ENCODE measurements at regions not wholly inside any gene's neighbourhood (a gene's known extent, or its start where the extent isn't known, plus 50 kb on each side); places are given as distances from the start of the nearest gene placed in this dataset.
"Not testable (repeated sequence)": the region's sequence is repeated elsewhere in the genome, so short reads cannot be mapped to it uniquely, and the experiment has no call there.

GRCh38 chr9:88875400-88876120 is 115.7 kb upstream of the S1PR3 start:
- no peaks in the 10 kb centered on the region for H3K4me1 ChIP-seq (ENCODE audit: control extremely low read depth in 1 of 4, control insufficient read depth in 4 of 4, insufficient read depth in 4 of 4, low read length in 3 of 4)
- CTCF ChIA-PET, result no interaction called here
- POLR2A ChIA-PET, result no interaction called here
- H3K27me3 ChIP-seq (replicated peaks in 2 of 5; ENCODE audit: control insufficient read depth in 4 of 5, insufficient read depth in 5 of 5, low read length in 4 of 5), result peaks cover 0 to 60% (median 6%) of the 10 kb centered on the region in 5 experiments
- peaks cover 0 to 3% (median 0%) of the 10 kb centered on the region in 5 experiments for H3K9me3 ChIP-seq (ENCODE audit: control extremely low read depth in 1 of 5, control insufficient read depth in 4 of 5, insufficient read depth in 2 of 5, low read depth in 1 of 5, low read length in 4 of 5)
- DNase-seq, result no peak
- 83% methylated on average over 1 of the region's 3 CpGs for WGBS (ENCODE audit: insufficient coverage)
- no peak overlapping the region for H3K27ac ChIP-seq (ENCODE audit: insufficient read depth in 1 of 2, low read depth in 1 of 2, low read length in 2 of 2, poor library complexity in 1 of 2, severe bottlenecking in 2 of 2)
- H3K4me3 ChIP-seq (ENCODE audit: control insufficient read depth in 1 of 7, extremely low read depth in 1 of 7, insufficient read depth in 4 of 7, low read depth in 2 of 7, low read length in 6 of 7), result no peak overlapping the region
- no peaks in the 10 kb centered on the region for H3K36me3 ChIP-seq (ENCODE audit: control insufficient read depth in 4 of 4, insufficient read depth in 4 of 4, low read length in 3 of 4)

- POLR2A ChIA-PET, result no interaction called here
- Histone ChIP-seq H3K9me3 (ENCODE audit: control extremely low read depth in 1 of 5, control insufficient read depth in 4 of 5, insufficient read depth in 2 of 5, low read depth in 1 of 5, low read length in 4 of 5) (peaks cover 0 to 6% (median 0%) of the 10 kb centered on the region in 5 experiments), H3K36me3 (ENCODE audit: control insufficient read depth in 4 of 4, insufficient read depth in 4 of 4, low read length in 3 of 4) (no peaks in the 10 kb centered on the region), H3K4me3 (ENCODE audit: control insufficient read depth in 1 of 7, extremely low read depth in 1 of 7, insufficient read depth in 4 of 7, low read depth in 2 of 7, low read length in 6 of 7) (no peak overlapping the region), H3K27me3 (replicated peaks in 2 of 5; ENCODE audit: control insufficient read depth in 4 of 5, insufficient read depth in 5 of 5, low read length in 4 of 5) (peaks cover 0 to 33% (median 0%) of the 10 kb centered on the region in 5 experiments), H3K4me1 (ENCODE audit: control extremely low read depth in 1 of 4, control insufficient read depth in 4 of 4, insufficient read depth in 4 of 4, low read length in 3 of 4) (no peaks in the 10 kb centered on the region), H3K27ac (ENCODE audit: insufficient read depth in 1 of 2, low read depth in 1 of 2, low read length in 2 of 2, poor library complexity in 1 of 2, severe bottlenecking in 2 of 2) (no peak overlapping the region)
- CTCF ChIA-PET, result no interaction called here
- DNase-seq, result no peak
- 93% methylated on average over 8 of the region's 8 CpGs for WGBS (ENCODE audit: insufficient coverage)
Observed at GRCh38 chr9:88880199-88880598, 111.1 kb upstream of the S1PR3 start.

- CTCF ChIA-PET; DNase-seq; H3K4me3 ChIP-seq (ENCODE audit: control insufficient read depth in 1 of 7, extremely low read depth in 1 of 7, insufficient read depth in 4 of 7, low read depth in 2 of 7, low read length in 6 of 7); POLR2A ChIA-PET; H3K36me3 ChIP-seq (ENCODE audit: control insufficient read depth in 4 of 4, insufficient read depth in 4 of 4, low read length in 3 of 4); H3K27ac ChIP-seq (ENCODE audit: insufficient read depth in 1 of 2, low read depth in 1 of 2, low read length in 2 of 2, poor library complexity in 1 of 2, severe bottlenecking in 2 of 2); H3K4me1 ChIP-seq (ENCODE audit: control extremely low read depth in 1 of 4, control insufficient read depth in 4 of 4, insufficient read depth in 4 of 4, low read length in 3 of 4): not testable (repeated sequence)
- no CpG with 5 or more reads among the region's 1 CpG for WGBS (ENCODE audit: insufficient coverage)
- Histone ChIP-seq H3K9me3 (ENCODE audit: control extremely low read depth in 1 of 5, control insufficient read depth in 4 of 5, insufficient read depth in 2 of 5, low read depth in 1 of 5, low read length in 4 of 5) (peaks cover 0 to 13% (median 0%) of the 10 kb centered on the region in 5 experiments), H3K27me3 (replicated peaks in 2 of 5; ENCODE audit: control insufficient read depth in 4 of 5, insufficient read depth in 5 of 5, low read length in 4 of 5) (peaks cover 0 to 12% (median 0%) of the 10 kb centered on the region in 5 experiments)
Observed at GRCh38 chr9:88884291-88884690, 107.0 kb upstream of the S1PR3 start.

GRCh38 chr9:88886762-88887161 is 104.5 kb upstream of the S1PR3 start:
- Histone ChIP-seq H3K9me3 (ENCODE audit: control extremely low read depth in 1 of 5, control insufficient read depth in 4 of 5, insufficient read depth in 2 of 5, low read depth in 1 of 5, low read length in 4 of 5) (peaks cover 0 to 13% (median 0%) of the 10 kb centered on the region in 5 experiments), H3K27me3 (replicated peaks in 2 of 5; ENCODE audit: control insufficient read depth in 4 of 5, insufficient read depth in 5 of 5, low read length in 4 of 5) (peaks cover 0 to 10% (median 0%) of the 10 kb centered on the region in 5 experiments)
- H3K36me3 ChIP-seq (ENCODE audit: control insufficient read depth in 4 of 4, insufficient read depth in 4 of 4, low read length in 3 of 4); DNase-seq; CTCF ChIA-PET; H3K4me3 ChIP-seq (ENCODE audit: control insufficient read depth in 1 of 7, extremely low read depth in 1 of 7, insufficient read depth in 4 of 7, low read depth in 2 of 7, low read length in 6 of 7); POLR2A ChIA-PET; H3K27ac ChIP-seq (ENCODE audit: insufficient read depth in 1 of 2, low read depth in 1 of 2, low read length in 2 of 2, poor library complexity in 1 of 2, severe bottlenecking in 2 of 2); H3K4me1 ChIP-seq (ENCODE audit: control extremely low read depth in 1 of 4, control insufficient read depth in 4 of 4, insufficient read depth in 4 of 4, low read length in 3 of 4): not testable (repeated sequence)
- 100% methylated on average over 1 of the region's 2 CpGs for WGBS (ENCODE audit: insufficient coverage)

GRCh38 chr9:88889386-88889785 is 101.9 kb upstream of the S1PR3 start:
- ChIA-PET POLR2A (no interaction called here), CTCF (interaction anchor here (0.6 kb wide), 1 partner anchor 1848 kb away, joined by 3 read pairs; no protein-coding TSS in a partner anchor)
- Histone ChIP-seq H3K27ac (ENCODE audit: insufficient read depth in 1 of 2, low read depth in 1 of 2, low read length in 2 of 2, poor library complexity in 1 of 2, severe bottlenecking in 2 of 2) (no peak overlapping the region), H3K36me3 (ENCODE audit: control insufficient read depth in 4 of 4, insufficient read depth in 4 of 4, low read length in 3 of 4) (no peaks in the 10 kb centered on the region), H3K4me3 (ENCODE audit: control insufficient read depth in 1 of 7, extremely low read depth in 1 of 7, insufficient read depth in 4 of 7, low read depth in 2 of 7, low read length in 6 of 7) (no peak overlapping the region), H3K9me3 (ENCODE audit: control extremely low read depth in 1 of 5, control insufficient read depth in 4 of 5, insufficient read depth in 2 of 5, low read depth in 1 of 5, low read length in 4 of 5) (peaks cover 0 to 13% (median 0%) of the 10 kb centered on the region in 5 experiments), H3K27me3 (replicated peaks in 2 of 5; ENCODE audit: control insufficient read depth in 4 of 5, insufficient read depth in 5 of 5, low read length in 4 of 5) (peaks cover 0 to 19% (median 2%) of the 10 kb centered on the region in 5 experiments), H3K4me1 (ENCODE audit: control extremely low read depth in 1 of 4, control insufficient read depth in 4 of 4, insufficient read depth in 4 of 4, low read length in 3 of 4) (no peaks in the 10 kb centered on the region)
- no peak for DNase-seq
- 90% methylated on average over 2 of the region's 4 CpGs for WGBS (ENCODE audit: insufficient coverage)

GRCh38 chr9:88890546-88890945 is 100.7 kb upstream of the S1PR3 start:
- no peak for DNase-seq
- Histone ChIP-seq H3K36me3 (ENCODE audit: control insufficient read depth in 4 of 4, insufficient read depth in 4 of 4, low read length in 3 of 4) (no peaks in the 10 kb centered on the region), H3K4me3 (ENCODE audit: control insufficient read depth in 1 of 7, extremely low read depth in 1 of 7, insufficient read depth in 4 of 7, low read depth in 2 of 7, low read length in 6 of 7) (no peak overlapping the region), H3K4me1 (ENCODE audit: control extremely low read depth in 1 of 4, control insufficient read depth in 4 of 4, insufficient read depth in 4 of 4, low read length in 3 of 4) (no peaks in the 10 kb centered on the region), H3K9me3 (ENCODE audit: control extremely low read depth in 1 of 5, control insufficient read depth in 4 of 5, insufficient read depth in 2 of 5, low read depth in 1 of 5, low read length in 4 of 5) (peaks cover 0 to 13% (median 0%) of the 10 kb centered on the region in 5 experiments), H3K27me3 (replicated peaks in 2 of 5; ENCODE audit: control insufficient read depth in 4 of 5, insufficient read depth in 5 of 5, low read length in 4 of 5) (peaks cover 0 to 22% (median 2%) of the 10 kb centered on the region in 5 experiments), H3K27ac (ENCODE audit: insufficient read depth in 1 of 2, low read depth in 1 of 2, low read length in 2 of 2, poor library complexity in 1 of 2, severe bottlenecking in 2 of 2) (no peak overlapping the region)
- WGBS (ENCODE audit: insufficient coverage), result 97% methylated on average over 3 of the region's 4 CpGs
- POLR2A ChIA-PET, result no interaction called here
- CTCF ChIA-PET, result no interaction called here

- H3K27me3 ChIP-seq (replicated peaks in 2 of 5; ENCODE audit: control insufficient read depth in 4 of 5, insufficient read depth in 5 of 5, low read length in 4 of 5), result peaks cover 0 to 22% (median 2%) of the 10 kb centered on the region in 5 experiments
- no peak overlapping the region for H3K27ac ChIP-seq (ENCODE audit: insufficient read depth in 1 of 2, low read depth in 1 of 2, low read length in 2 of 2, poor library complexity in 1 of 2, severe bottlenecking in 2 of 2)
- DNase-seq, result no peak
- peaks cover 0 to 13% (median 0%) of the 10 kb centered on the region in 5 experiments for H3K9me3 ChIP-seq (ENCODE audit: control extremely low read depth in 1 of 5, control insufficient read depth in 4 of 5, insufficient read depth in 2 of 5, low read depth in 1 of 5, low read length in 4 of 5)
- 100% methylated on average over 1 of the region's 2 CpGs for WGBS (ENCODE audit: insufficient coverage)
- H3K4me3 ChIP-seq (ENCODE audit: control insufficient read depth in 1 of 7, extremely low read depth in 1 of 7, insufficient read depth in 4 of 7, low read depth in 2 of 7, low read length in 6 of 7), result no peak overlapping the region
- no peaks in the 10 kb centered on the region for H3K4me1 ChIP-seq (ENCODE audit: control extremely low read depth in 1 of 4, control insufficient read depth in 4 of 4, insufficient read depth in 4 of 4, low read length in 3 of 4)
- ChIA-PET CTCF (no interaction called here), POLR2A (no interaction called here)
- no peaks in the 10 kb centered on the region for H3K36me3 ChIP-seq (ENCODE audit: control insufficient read depth in 4 of 4, insufficient read depth in 4 of 4, low read length in 3 of 4)
Observed at GRCh38 chr9:88891040-88891439, 100.2 kb upstream of the S1PR3 start.
